NCI-H748 (cell line): ENCODE measurements at regions not wholly inside any gene's neighbourhood (a gene's known extent, or its start where the extent isn't known, plus 50 kb on each side); places are given as distances from the start of the nearest gene placed in this dataset.
A peak's percentile ranks its signal among the peaks of the same experiment; 100 is the strongest.

ENCODE experiments used
- DNase-seq: peaks from one replicate; lab custom pipeline; 2025; ENCODE audit not compliant: unreplicated experiment; lab: John Stamatoyannopoulos, UW

GRCh38 chr9:129250786-129251185 lies 72.7 kb upstream of the IER5L start:
- no peak for DNase-seq

GRCh38 chr9:129247285-129248153 lies 69.5 kb upstream of the IER5L start:
- no peak for DNase-seq

GRCh38 chr9:129245276-129245675 lies 67.2 kb upstream of the IER5L start:
- DNase-seq: no peak

GRCh38 chr9:129242971-129243561 lies 65.0 kb upstream of the IER5L start:
- peak; percentile 30 for DNase-seq

- no peak for DNase-seq
Measured at GRCh38 chr9:129242191-129242941, 64.3 kb upstream of the IER5L start.

- no peak for DNase-seq
Measured at GRCh38 chr9:129241725-129242124, 63.7 kb upstream of the IER5L start.

- no peak for DNase-seq
Measured at GRCh38 chr9:129240581-129241211, 62.6 kb upstream of the IER5L start.

- no peak for DNase-seq
Measured at GRCh38 chr9:129239946-129240490, 62.0 kb upstream of the IER5L start.

- DNase-seq: no peak
Measured at GRCh38 chr9:129237803-129238202, 59.7 kb upstream of the IER5L start.

GRCh38 chr9:129237164-129237611 lies 59.1 kb upstream of the IER5L start:
- no peak for DNase-seq

- no peak for DNase-seq
Measured at GRCh38 chr9:129236441-129237145, 58.5 kb upstream of the IER5L start.

GRCh38 chr9:129235931-129236331 lies 57.9 kb upstream of the IER5L start:
- no peak for DNase-seq

- DNase-seq: no peak
Measured at GRCh38 chr9:129235041-129235930, 57.2 kb upstream of the IER5L start.

- no peak for DNase-seq
Measured at GRCh38 chr9:129234491-129234890, 56.4 kb upstream of the IER5L start.

- DNase-seq: no peak
Measured at GRCh38 chr9:129232839-129233591, 55.0 kb upstream of the IER5L start.

GRCh38 chr9:129231759-129232158 lies 53.7 kb upstream of the IER5L start:
- no peak for DNase-seq

GRCh38 chr9:129231022-129231739 lies 53.1 kb upstream of the IER5L start:
- no peak for DNase-seq

GRCh38 chr9:129230302-129230701 lies 52.2 kb upstream of the IER5L start:
- no peak for DNase-seq
